K562 (cell line): ENCODE measurements at regions not wholly inside any gene's neighbourhood (a gene's known extent, or its start where the extent isn't known, plus 50 kb on each side); places are given as distances from the start of the nearest gene placed in this dataset.

Experiments used
- ELF2 ChIP-seq: fragments of 250-450 bp; sonication (Bioruptor Pico); IDR thresholded peaks from 2 replicates; pipeline ENCODE4 v1.5.0; 2021; ENCODE audit warnings: mild to moderate bottlenecking
- HNRNPK ChIP-seq: fragments of 200-400 bp; formaldehyde crosslinking; IDR thresholded peaks from one replicate; pipeline ENCODE4 v1.6.1; 2018; ENCODE audit warnings: mild to moderate bottlenecking, low read depth, low read length; ENCODE audit not compliant: poor library complexity, severe bottlenecking
- IRF1 ChIP-seq: sonication (generic); formaldehyde crosslinking; IDR thresholded peaks from 2 replicates; pipeline ENCODE4 v1.8.0; 2022; ENCODE audit warnings: missing genetic modification reagents, mild to moderate bottlenecking, borderline replicate concordance
- MGA ChIP-seq: fragments of 450-650 bp; IDR thresholded peaks from 2 replicates; pipeline ENCODE4 v1.6.1; 2016; ENCODE audit warnings: mild to moderate bottlenecking, moderate library complexity
- NFE2 ChIP-seq: IDR thresholded peaks from 2 replicates; pipeline ENCODE4 v1.6.1; 2014; ENCODE audit warnings: antibody characterized with exemption, low read depth
- NFIC ChIP-seq: fragments of 450-650 bp; IDR thresholded peaks from 2 replicates; pipeline ENCODE4 v1.6.1; 2017; ENCODE audit warnings: mild to moderate bottlenecking, inconsistent platforms
- STAT6 ChIP-seq: sonication (generic); formaldehyde crosslinking; IDR thresholded peaks from 2 replicates; pipeline ENCODE4 v1.8.1; 2023; ENCODE audit warnings: mild to moderate bottlenecking, missing genetic modification reagents
- TRIM28 ChIP-seq: fragments of 450-650 bp; IDR thresholded peaks from 2 replicates; pipeline ENCODE4 v1.6.1; 2017
- XRCC4 ChIP-seq: IDR thresholded peaks from one replicate; pipeline ENCODE4 v1.6.1; 2011; ENCODE audit not compliant: insufficient read depth, insufficient read length; ENCODE audit errors: extremely low read depth
- ZBED1 ChIP-seq: IDR thresholded peaks from 2 replicates; pipeline ENCODE4 v1.6.1; 2014
- ZFP1 ChIP-seq: fragments of 450-650 bp; formaldehyde crosslinking; IDR thresholded peaks from 2 replicates; pipeline ENCODE4 v1.4.0; 2020; ENCODE audit warnings: mild to moderate bottlenecking, mixed read lengths
- ZFP36 ChIP-seq: fragments of 150-350 bp; IDR thresholded peaks from 2 replicates; pipeline ENCODE4 v1.6.1; 2018; ENCODE audit warnings: low read length, low read depth; ENCODE audit not compliant: partially characterized antibody
- TF ChIP-seq, protein P1 (sequence below): fragments of 450-650 bp; formaldehyde crosslinking; IDR thresholded peaks from 2 replicates; pipeline ENCODE4 v1.4.0; 2020; ENCODE audit warnings: mild to moderate bottlenecking

- TF ChIP-seq MGA: peak; percentile 60; the same call in 1 of the 2 replicates
- TF ChIP-seq ZFP36: peak; percentile 8
- no peak; the same call in 1 of the 2 replicates for TF ChIP-seq NFE2
- TF ChIP-seq STAT6 (CRISPR knock-in tag): no peak
- TF ChIP-seq XRCC4: no peak
- TF ChIP-seq, protein P1, sequence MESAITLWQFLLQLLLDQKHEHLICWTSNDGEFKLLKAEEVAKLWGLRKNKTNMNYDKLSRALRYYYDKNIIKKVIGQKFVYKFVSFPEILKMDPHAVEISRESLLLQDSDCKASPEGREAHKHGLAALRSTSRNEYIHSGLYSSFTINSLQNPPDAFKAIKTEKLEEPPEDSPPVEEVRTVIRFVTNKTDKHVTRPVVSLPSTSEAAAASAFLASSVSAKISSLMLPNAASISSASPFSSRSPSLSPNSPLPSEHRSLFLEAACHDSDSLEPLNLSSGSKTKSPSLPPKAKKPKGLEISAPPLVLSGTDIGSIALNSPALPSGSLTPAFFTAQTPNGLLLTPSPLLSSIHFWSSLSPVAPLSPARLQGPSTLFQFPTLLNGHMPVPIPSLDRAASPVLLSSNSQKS (CRISPR knock-in tag): no peak
- no peak for TF ChIP-seq ZFP1 (CRISPR knock-in tag)
- TF ChIP-seq NFIC: peak; percentile 69
- TF ChIP-seq IRF1 (CRISPR knock-in tag): no peak
- no peak for TF ChIP-seq ZBED1
- TF ChIP-seq ELF2: no peak
- TF ChIP-seq HNRNPK: no peak
- TF ChIP-seq TRIM28: 0 out of 2 replicates have a peak, but pooled peaks have one; percentile 80
These were observed 140.5 kb downstream of the TFAP2B start (continued) for GRCh38 chr6:50959081-50959641.
